ENCODE measurements at regions not wholly inside any gene's neighbourhood (a gene's known extent, or its start where the extent isn't known, plus 50 kb on each side); places are given as distances from the start of the nearest gene placed in this dataset.

GRCh38 chr11:41920374-41920773 is 460.9 kb upstream of the LRRC4C start:
- no peak overlapping the region for H3K27ac ChIP-seq (ENCODE audit: low read depth, low read length)
- no peaks in the 10 kb centered on the region for H3K4me1 ChIP-seq (ENCODE audit: control insufficient read depth, low read length)
- H3K36me3 ChIP-seq (ENCODE audit: control insufficient read depth, low read length), result no peaks in the 10 kb centered on the region
- H3K4me3 ChIP-seq (ENCODE audit: low read length), result no peak overlapping the region
- no peaks in the 10 kb centered on the region for H4K20me1 ChIP-seq (ENCODE audit: control insufficient read depth, insufficient read depth, low read depth, low read length)
- no peaks in the 10 kb centered on the region for H3F3A ChIP-seq (ENCODE audit: control insufficient read depth, insufficient read depth)
- no peak for TF ChIP-seq EZH2phosphoT487 (IDR thresholded peaks at IDR 0.05; ENCODE audit: borderline replicate concordance, low read length)
- TF ChIP-seq CTCF (IDR thresholded peaks at IDR 0.05; ENCODE audit: low read depth, low read length, poor library complexity, severe bottlenecking), result no peak
- H3K79me2 ChIP-seq (ENCODE audit: control insufficient read depth, low read length), result no peaks in the 10 kb centered on the region
- no peaks in the 10 kb centered on the region for H3K9me2 ChIP-seq (replicated peaks; ENCODE audit: control insufficient read depth, low read length)
- H3K9me3 ChIP-seq (ENCODE audit: control insufficient read depth, insufficient read depth, low read length), result no peaks in the 10 kb centered on the region; the same call in 1 of the 2 replicates
- no peak overlapping the region for H3K4me2 ChIP-seq (ENCODE audit: low read length)
- no peaks in the 10 kb centered on the region for H3K27me3 ChIP-seq (ENCODE audit: control insufficient read depth, low read length)

- Histone ChIP-seq H3K9me2 (replicated peaks; ENCODE audit: control insufficient read depth, low read length) (no peaks in the 10 kb centered on the region), H3K27me3 (ENCODE audit: control insufficient read depth, low read length) (no peaks in the 10 kb centered on the region), H3K4me3 (ENCODE audit: low read length) (no peak overlapping the region), H3K9me3 (ENCODE audit: control insufficient read depth, insufficient read depth, low read length) (no peaks in the 10 kb centered on the region; the same call in 1 of the 2 replicates), H3K79me2 (ENCODE audit: control insufficient read depth, low read length) (no peaks in the 10 kb centered on the region), H3K36me3 (ENCODE audit: control insufficient read depth, low read length) (no peaks in the 10 kb centered on the region), H3F3A (ENCODE audit: control insufficient read depth, insufficient read depth) (no peaks in the 10 kb centered on the region), H4K20me1 (ENCODE audit: control insufficient read depth, insufficient read depth, low read depth, low read length) (no peaks in the 10 kb centered on the region), H3K4me1 (ENCODE audit: control insufficient read depth, low read length) (no peaks in the 10 kb centered on the region), H3K4me2 (ENCODE audit: low read length) (no peak overlapping the region), H3K27ac (ENCODE audit: low read depth, low read length) (no peak overlapping the region)
- TF ChIP-seq EZH2phosphoT487 (IDR thresholded peaks at IDR 0.05; ENCODE audit: borderline replicate concordance, low read length) (no peak), CTCF (IDR thresholded peaks at IDR 0.05; ENCODE audit: low read depth, low read length, poor library complexity, severe bottlenecking) (no peak)
These were observed 462.4 kb upstream of the LRRC4C start for GRCh38 chr11:41921746-41922390.

GRCh38 chr11:41926339-41926738 is 466.9 kb upstream of the LRRC4C start:
- Histone ChIP-seq H3K4me2 (ENCODE audit: low read length) (no peak overlapping the region), H3K9me2 (replicated peaks; ENCODE audit: control insufficient read depth, low read length) (no peaks in the 10 kb centered on the region), H3K27ac (ENCODE audit: low read depth, low read length) (no peak overlapping the region), H3K9me3 (ENCODE audit: control insufficient read depth, insufficient read depth, low read length) (no peaks in the 10 kb centered on the region; the same call in 1 of the 2 replicates), H3K79me2 (ENCODE audit: control insufficient read depth, low read length) (no peaks in the 10 kb centered on the region), H4K20me1 (ENCODE audit: control insufficient read depth, insufficient read depth, low read depth, low read length) (no peaks in the 10 kb centered on the region), H3K36me3 (ENCODE audit: control insufficient read depth, low read length) (no peaks in the 10 kb centered on the region), H3K27me3 (ENCODE audit: control insufficient read depth, low read length) (no peaks in the 10 kb centered on the region), H3K4me3 (ENCODE audit: low read length) (no peak overlapping the region), H3F3A (ENCODE audit: control insufficient read depth, insufficient read depth) (no peaks in the 10 kb centered on the region), H3K4me1 (ENCODE audit: control insufficient read depth, low read length) (no peaks in the 10 kb centered on the region)
- TF ChIP-seq EZH2phosphoT487 (IDR thresholded peaks at IDR 0.05; ENCODE audit: borderline replicate concordance, low read length) (no peak), CTCF (IDR thresholded peaks at IDR 0.05; ENCODE audit: low read depth, low read length, poor library complexity, severe bottlenecking) (no peak)

All from DOHH2 (cell line).